Glutamatergic neuron (in vitro differentiated cells): ENCODE measurements at regions not wholly inside any gene's neighbourhood (a gene's known extent, or its start where the extent isn't known, plus 50 kb on each side); places are given as distances from the start of the nearest gene placed in this dataset.

ENCODE experiments used
- DNase-seq: peaks from one replicate; pipeline ENCODE4 v3.0.0; 2022
- H3K27ac Mint-ChIP-seq: one replicate; pipeline ENCODE4 v1.8.0; 2020; ENCODE audit warnings: mild to moderate bottlenecking, mixed read lengths, inconsistent platforms; ENCODE audit not compliant: unreplicated experiment
- H3K27me3 Mint-ChIP-seq: one replicate; pipeline ENCODE4 v1.8.0; 2020; ENCODE audit warnings: mild to moderate bottlenecking, moderate library complexity, mixed read lengths, inconsistent platforms; ENCODE audit not compliant: unreplicated experiment
- H3K36me3 Mint-ChIP-seq: one replicate; pipeline ENCODE4 v1.8.0; 2020; ENCODE audit warnings: mild to moderate bottlenecking, mixed read lengths, inconsistent platforms; ENCODE audit not compliant: unreplicated experiment
- H3K4me1 Mint-ChIP-seq: one replicate; pipeline ENCODE4 v1.8.0; 2020; ENCODE audit warnings: mild to moderate bottlenecking, low read depth, mixed read lengths, inconsistent platforms; ENCODE audit not compliant: unreplicated experiment
- H3K4me3 Mint-ChIP-seq: one replicate; pipeline ENCODE4 v1.8.0; 2020; ENCODE audit warnings: mild to moderate bottlenecking, mixed read lengths, inconsistent platforms; ENCODE audit not compliant: unreplicated experiment
- H3K9me3 Mint-ChIP-seq: one replicate; pipeline ENCODE4 v1.8.0; 2020; ENCODE audit warnings: mild to moderate bottlenecking, moderate library complexity, mixed read lengths, inconsistent platforms; ENCODE audit not compliant: unreplicated experiment
- CTCF ChIP-seq: fragments of 200-600 bp; sonication (generic); IDR thresholded peaks from one replicate; pipeline ENCODE4 v1.5.0; 2021; ENCODE audit not compliant: partially characterized antibody, unreplicated experiment

GRCh38 chr22:49243965-49244364 lies 583.7 kb downstream of the BRD1 start:
- H3K27me3 Mint-ChIP-seq: peaks cover 7% of the 10 kb centered on the region
- no peak overlapping the region for H3K4me3 Mint-ChIP-seq
- H3K27ac Mint-ChIP-seq: no peak overlapping the region
- DNase-seq: no peak
- H3K36me3 Mint-ChIP-seq: peaks cover 11% of the 10 kb centered on the region
- H3K9me3 Mint-ChIP-seq: peaks cover 25% of the 10 kb centered on the region
- no peak for TF ChIP-seq CTCF
- H3K4me1 Mint-ChIP-seq: no peaks in the 10 kb centered on the region

DNA sequence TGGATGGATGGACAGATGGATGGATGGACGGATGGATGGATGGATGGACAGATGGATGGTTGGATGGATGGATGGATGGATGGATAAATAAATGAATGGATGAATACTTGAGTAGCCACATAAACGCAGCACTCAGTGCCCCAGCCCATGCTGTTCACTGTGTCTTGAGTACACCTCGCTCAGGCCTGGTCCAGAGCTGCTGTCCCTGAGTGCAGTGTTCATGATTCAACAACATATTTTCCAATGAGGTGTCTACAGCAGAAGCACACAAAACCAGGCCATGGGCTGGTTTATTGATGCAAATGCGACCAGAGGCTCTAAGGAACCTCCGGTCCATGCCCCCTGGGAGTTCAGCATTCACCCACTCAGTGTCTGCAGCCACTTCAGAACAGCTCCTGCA lies 584.3 kb downstream of the BRD1 start:
- Mint-ChIP-seq H3K9me3 (peaks cover 24% of the 10 kb centered on the region), H3K27me3 (peaks cover 7% of the 10 kb centered on the region), H3K36me3 (peaks cover 11% of the 10 kb centered on the region), H3K27ac (peak overlapping the region; percentile 4), H3K4me1 (no peaks in the 10 kb centered on the region), H3K4me3 (no peak overlapping the region)
- no peak for TF ChIP-seq CTCF
- no peak for DNase-seq

DNA sequence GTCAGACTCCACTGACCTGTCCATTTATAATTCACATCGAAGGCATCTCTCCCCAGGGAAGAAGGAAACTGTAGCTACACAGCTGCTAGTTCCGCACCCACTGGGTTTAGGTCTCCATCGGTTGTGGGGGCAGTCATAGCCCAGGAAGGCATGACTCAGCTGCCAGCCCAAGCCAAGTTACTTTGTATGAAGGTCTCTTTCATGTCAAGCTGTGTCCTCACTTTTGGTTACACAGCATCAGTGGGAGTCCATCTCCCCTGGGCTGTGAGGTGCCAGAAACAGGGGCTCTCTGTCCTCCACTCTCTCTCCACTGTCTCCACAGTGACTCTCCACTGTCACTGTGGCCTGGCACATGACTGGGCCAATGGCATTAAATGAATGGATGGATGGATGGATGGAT lies 585.2 kb downstream of the BRD1 start:
- peaks cover 26% of the 10 kb centered on the region for H3K9me3 Mint-ChIP-seq
- H3K36me3 Mint-ChIP-seq: peaks cover 11% of the 10 kb centered on the region
- no peak overlapping the region for H3K4me3 Mint-ChIP-seq
- peaks cover 7% of the 10 kb centered on the region for H3K27me3 Mint-ChIP-seq
- H3K4me1 Mint-ChIP-seq: no peaks in the 10 kb centered on the region
- no peak for TF ChIP-seq CTCF
- no peak for DNase-seq
- no peak overlapping the region for H3K27ac Mint-ChIP-seq

DNA sequence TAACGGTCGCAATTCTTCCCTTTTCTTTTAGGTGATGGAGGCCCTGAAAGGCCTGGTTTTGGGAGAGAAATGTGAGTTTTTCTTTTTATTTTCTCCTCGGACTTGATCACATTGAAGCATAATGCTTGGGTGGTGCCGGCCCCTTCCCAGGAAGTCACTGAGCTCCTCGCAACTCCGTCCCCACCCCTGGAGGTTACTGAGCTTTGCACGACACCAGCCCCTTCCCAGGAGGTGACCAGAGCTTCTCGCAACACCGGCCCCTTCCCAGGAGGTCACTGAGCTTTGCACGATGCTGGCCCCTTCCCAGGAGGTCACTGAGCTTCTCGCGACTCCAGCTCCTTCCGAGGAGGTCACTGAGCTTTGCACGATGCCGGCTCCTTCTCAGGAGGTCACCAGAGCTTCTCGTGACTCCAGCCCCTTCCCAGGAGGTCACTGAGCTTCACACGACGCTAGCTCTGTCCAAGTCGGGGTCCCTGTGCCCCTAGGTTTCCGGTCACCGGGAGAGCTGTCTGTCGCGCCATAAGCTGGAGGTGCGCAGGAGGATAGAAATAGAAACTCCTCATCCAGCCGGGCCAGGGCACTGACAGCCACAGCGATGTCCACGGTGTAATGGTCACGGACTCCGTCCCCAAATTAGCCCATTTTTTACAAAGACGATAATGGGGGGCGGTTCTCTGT lies 586.4 kb downstream of the BRD1 start:
- TF ChIP-seq CTCF: no peak
- no peak overlapping the region for H3K27ac Mint-ChIP-seq
- H3K36me3 Mint-ChIP-seq: peaks cover 11% of the 10 kb centered on the region
- peaks cover 28% of the 10 kb centered on the region for H3K9me3 Mint-ChIP-seq
- no peak overlapping the region for H3K4me3 Mint-ChIP-seq
- H3K4me1 Mint-ChIP-seq: no peaks in the 10 kb centered on the region
- H3K27me3 Mint-ChIP-seq: peaks cover 7% of the 10 kb centered on the region
- DNase-seq: no peak

- Mint-ChIP-seq H3K4me3 (no peak overlapping the region), H3K36me3 (peaks cover 11% of the 10 kb centered on the region), H3K4me1 (no peaks in the 10 kb centered on the region), H3K27ac (no peak overlapping the region), H3K27me3 (peaks cover 10% of the 10 kb centered on the region), H3K9me3 (peaks cover 29% of the 10 kb centered on the region)
- DNase-seq: no peak
- TF ChIP-seq CTCF: no peak
Observed at GRCh38 chr22:49240472-49240871, 587.2 kb downstream of the BRD1 start.
